A673 (cell line): ENCODE measurements at regions not wholly inside any gene's neighbourhood (a gene's known extent, or its start where the extent isn't known, plus 50 kb on each side); places are given as distances from the start of the nearest gene placed in this dataset.

Experiments
- BruUV-seq: library from RNA; stranded (reverse); fragments of 400-500 nt; replicated peaks from 2 replicates; lab custom pipeline; 2021; lab: Mats Ljungman, UMichigan
- CTCF ChIA-PET: fragments of 300-600 bp; sonication (Branson Sonifier 250); formaldehyde crosslinking; loops from one replicate; lab custom pipeline; 2022; ENCODE audit warnings: antibody characterized with exemption; lab: Charles Lee
- POLR2A ChIA-PET: fragments of 300-600 bp; sonication (Branson Sonifier 250); formaldehyde crosslinking; loops from one replicate; lab custom pipeline; 2022; ENCODE audit warnings: antibody characterized with exemption; ENCODE audit not compliant: low non-redundant PET; lab: Charles Lee
- DNase-seq: peaks from one replicate; pipeline ENCODE4 v3.0.0-alpha.2; 2015; ENCODE audit warnings: low spot score
- H3K27ac ChIP-seq: fragments of 200-600 bp; sonication (generic); 2 replicates; pipeline ENCODE4 v1.5.1; 2016; ENCODE audit warnings: mixed run types, low read depth, mild to moderate bottlenecking, mixed read lengths, antibody characterized with exemption, low read length; ENCODE audit not compliant: poor library complexity, severe bottlenecking
- H3K27me3 ChIP-seq: fragments of 200-600 bp; sonication (generic); replicated peaks from 2 replicates; pipeline ENCODE4 v1.6.1; 2017; ENCODE audit warnings: mixed run types, low read depth, mild to moderate bottlenecking, mixed read lengths, antibody characterized with exemption, low read length; ENCODE audit not compliant: insufficient read depth, poor library complexity
- H3K36me3 ChIP-seq: fragments of 200-600 bp; sonication (generic); 2 replicates; pipeline ENCODE4 v1.6.1; 2016; ENCODE audit warnings: mixed run types, mild to moderate bottlenecking, mixed read lengths, antibody characterized with exemption, low read length; ENCODE audit not compliant: insufficient read depth, poor library complexity, severe bottlenecking
- H3K4me1 ChIP-seq: fragments of 200-600 bp; sonication (generic); 2 replicates; pipeline ENCODE4 v1.6.1; 2017; ENCODE audit warnings: mixed run types, mild to moderate bottlenecking, mixed read lengths, antibody characterized with exemption, low read length; ENCODE audit not compliant: insufficient read depth, poor library complexity, severe bottlenecking
- H3K4me3 ChIP-seq: fragments of 200-600 bp; sonication (generic); 2 replicates; pipeline ENCODE4 v1.5.1; 2016; ENCODE audit warnings: low read depth, mixed run types, mild to moderate bottlenecking, mixed read lengths, low read length; ENCODE audit not compliant: poor library complexity, severe bottlenecking
- H3K9me3 ChIP-seq: fragments of 200-600 bp; sonication (generic); 2 replicates; pipeline ENCODE4 v1.6.1; 2016; ENCODE audit warnings: mixed run types, low read depth, mild to moderate bottlenecking, mixed read lengths, antibody characterized with exemption, low read length; ENCODE audit not compliant: poor library complexity, severe bottlenecking
- EZH2 ChIP-seq: fragments of 200-600 bp; sonication (generic); IDR thresholded peaks from 2 replicates; pipeline ENCODE4 v1.6.1; 2017; ENCODE audit warnings: borderline replicate concordance, low read depth, mild to moderate bottlenecking, mixed read lengths, antibody characterized with exemption, low read length; ENCODE audit not compliant: poor library complexity, severe bottlenecking
- intact Hi-C: fragments of 100-400 bp; cut with micrococcal nuclease; formaldehyde crosslinking; loops from one replicate; pipeline ENCODE4 v1.10.0; 2022; ENCODE audit not compliant: unreplicated experiment
- TF ChIP-seq, protein P1 (sequence below): fragments of 300-800, 200-600 bp; sonication (generic); conservative IDR thresholded peaks from 2 replicates; pipeline ENCODE4 v1.5.1; 2017; ENCODE audit warnings: low read depth, mild to moderate bottlenecking, antibody characterized with exemption, low read length, moderate library complexity, mixed read lengths

DNA sequence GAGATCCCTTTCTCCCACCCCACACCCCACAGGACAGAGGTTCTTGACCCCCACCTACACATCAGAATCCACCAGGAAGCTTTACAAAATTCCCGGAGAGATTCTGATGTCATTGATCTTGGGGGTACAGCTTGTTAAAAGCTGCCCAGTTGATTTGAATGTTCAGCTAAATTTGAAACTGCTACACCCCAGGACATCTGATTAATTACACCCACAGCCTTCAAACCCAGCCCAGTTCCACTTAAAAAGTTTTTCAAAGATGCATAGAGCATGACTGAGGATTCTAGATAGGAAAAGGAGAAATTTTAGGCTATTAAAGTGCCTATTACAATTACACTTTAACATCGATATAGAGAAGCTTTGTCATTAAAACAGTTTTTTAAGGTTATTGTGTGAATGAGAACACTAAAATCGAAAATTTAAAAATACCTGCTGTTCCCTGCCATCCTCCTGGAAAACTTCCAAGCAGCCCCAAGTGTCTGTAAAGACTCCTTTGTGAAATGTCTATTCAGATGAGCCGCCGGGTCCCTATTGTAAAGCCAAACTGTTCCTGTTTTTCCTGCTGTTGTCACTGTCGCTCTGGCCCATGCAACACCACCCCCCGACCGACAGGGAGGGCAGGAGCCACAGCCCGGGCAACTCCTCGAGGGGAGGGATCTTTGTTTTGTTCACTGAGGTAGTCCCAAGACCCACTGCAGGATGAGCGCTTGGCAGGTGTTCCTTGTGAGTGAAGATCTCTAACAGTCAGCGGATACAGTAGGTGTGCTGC is 132.5 kb upstream of the PHACTR3 start:
- no peaks in the 10 kb centered on the region for H3K36me3 ChIP-seq
- no peaks in the 10 kb centered on the region for H3K4me1 ChIP-seq
- no peaks in the 10 kb centered on the region for H3K27me3 ChIP-seq
- H3K27ac ChIP-seq, result no peak overlapping the region
- ChIA-PET CTCF (interaction anchor here (1.2 to 1.5 kb wide), 2 partner anchors 24 to 27 kb away, joined by 3 to 5 read pairs; no protein-coding TSS in a partner anchor), POLR2A (no interaction called here)
- BruUV-seq, result no TSS peak
- no peak overlapping the region for H3K4me3 ChIP-seq
- DNase-seq, result no peak
- intact Hi-C loops, result no loop called here
- TF ChIP-seq EZH2, result no peak
- TF ChIP-seq, protein P1, sequence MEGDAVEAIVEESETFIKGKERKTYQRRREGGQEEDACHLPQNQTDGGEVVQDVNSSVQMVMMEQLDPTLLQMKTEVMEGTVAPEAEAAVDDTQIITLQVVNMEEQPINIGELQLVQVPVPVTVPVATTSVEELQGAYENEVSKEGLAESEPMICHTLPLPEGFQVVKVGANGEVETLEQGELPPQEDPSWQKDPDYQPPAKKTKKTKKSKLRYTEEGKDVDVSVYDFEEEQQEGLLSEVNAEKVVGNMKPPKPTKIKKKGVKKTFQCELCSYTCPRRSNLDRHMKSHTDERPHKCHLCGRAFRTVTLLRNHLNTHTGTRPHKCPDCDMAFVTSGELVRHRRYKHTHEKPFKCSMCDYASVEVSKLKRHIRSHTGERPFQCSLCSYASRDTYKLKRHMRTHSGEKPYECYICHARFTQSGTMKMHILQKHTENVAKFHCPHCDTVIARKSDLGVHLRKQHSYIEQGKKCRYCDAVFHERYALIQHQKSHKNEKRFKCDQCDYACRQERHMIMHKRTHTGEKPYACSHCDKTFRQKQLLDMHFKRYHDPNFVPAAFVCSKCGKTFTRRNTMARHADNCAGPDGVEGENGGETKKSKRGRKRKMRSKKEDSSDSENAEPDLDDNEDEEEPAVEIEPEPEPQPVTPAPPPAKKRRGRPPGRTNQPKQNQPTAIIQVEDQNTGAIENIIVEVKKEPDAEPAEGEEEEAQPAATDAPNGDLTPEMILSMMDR, result no peak
- H3K9me3 ChIP-seq, result no peaks in the 10 kb centered on the region

GRCh38 chr20:59473742-59474141 is 130.6 kb upstream of the PHACTR3 start:
- POLR2A ChIA-PET, result no interaction called here
- no peaks in the 10 kb centered on the region for H3K4me1 ChIP-seq
- DNase-seq, result no peak
- no peak overlapping the region for H3K4me3 ChIP-seq
- no peaks in the 10 kb centered on the region for H3K9me3 ChIP-seq
- no peak overlapping the region for H3K27ac ChIP-seq
- H3K36me3 ChIP-seq, result no peaks in the 10 kb centered on the region
- intact Hi-C loops, result no loop called here
- TF ChIP-seq, protein P1, result no peak
- no peak for TF ChIP-seq EZH2
- no TSS peak for BruUV-seq
- peaks cover 9% of the 10 kb centered on the region for H3K27me3 ChIP-seq
- CTCF ChIA-PET, result no interaction called here

DNA sequence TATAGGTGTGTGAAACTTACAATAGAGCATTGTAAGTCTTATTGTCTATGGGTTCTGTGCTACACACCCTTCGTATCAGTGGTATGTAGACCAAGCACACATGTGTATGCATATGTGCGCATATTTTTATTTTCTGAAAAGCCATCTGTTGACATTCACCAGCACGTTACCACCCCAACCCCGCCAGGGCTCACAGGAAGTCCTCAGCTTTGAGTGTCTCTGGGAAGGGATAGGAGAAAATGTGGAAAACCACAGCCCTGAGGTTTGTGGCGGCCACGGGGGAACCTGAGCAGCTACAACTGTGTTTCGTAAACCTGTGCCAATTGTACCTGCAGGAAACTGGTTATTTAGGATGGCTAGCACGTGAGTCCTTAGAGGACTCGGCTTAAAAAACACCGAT is 123.3 kb upstream of the PHACTR3 start:
- peaks cover 19% of the 10 kb centered on the region for H3K27me3 ChIP-seq
- H3K27ac ChIP-seq, result no peak overlapping the region
- intact Hi-C loops, result no loop called here
- no peak for DNase-seq
- H3K9me3 ChIP-seq, result no peaks in the 10 kb centered on the region
- no peaks in the 10 kb centered on the region for H3K36me3 ChIP-seq
- POLR2A ChIA-PET, result no interaction called here
- H3K4me3 ChIP-seq, result no peak overlapping the region
- CTCF ChIA-PET, result interaction anchor here (0.5 kb wide), 1 partner anchor 26 kb away, joined by 3 read pairs; no protein-coding TSS in a partner anchor
- no peaks in the 10 kb centered on the region for H3K4me1 ChIP-seq
- no TSS peak for BruUV-seq
- TF ChIP-seq, protein P1, result no peak
- no peak for TF ChIP-seq EZH2
